CD4-positive, alpha-beta memory T cell (primary cell): ENCODE measurements at regions not wholly inside any gene's neighbourhood (a gene's known extent, or its start where the extent isn't known, plus 50 kb on each side); places are given as distances from the start of the nearest gene placed in this dataset.
"Not testable (repeated sequence)": the region's sequence is repeated elsewhere in the genome, so short reads cannot be mapped to it uniquely, and the experiment has no call there.

Source experiments
- CTCF ChIA-PET: fragments of 350-600 bp; sonication (Branson Sonifier 250); formaldehyde crosslinking; loops from one replicate; lab custom pipeline; 2021; ENCODE audit warnings: inconsistent platforms; ENCODE audit not compliant: partially characterized antibody; lab: Charles Lee
- POLR2A ChIA-PET: fragments of 350-600 bp; sonication (Branson Sonifier 250); formaldehyde crosslinking; loops from one replicate; lab custom pipeline; 2021; ENCODE audit not compliant: partially characterized antibody; lab: Charles Lee
- DNase-seq, 5 donors: peaks; one replicate each; pipeline versions ENCODE4 v3.0.0 to v3.0.0-alpha.2; 2020 to 2022; ENCODE audit warnings: mixed read lengths in 1 of 5
- H3K27ac ChIP-seq: one replicate; pipeline ENCODE4 v1.7.0; 2013; ENCODE audit warnings: low read depth, low read length
- H3K27me3 ChIP-seq: 2 replicates; pipeline ENCODE4 v1.7.0; 2013; ENCODE audit warnings: mild to moderate bottlenecking, low read length, moderate library complexity; ENCODE audit not compliant: insufficient read depth
- H3K36me3 ChIP-seq: 2 replicates; pipeline ENCODE4 v1.7.0; 2013; ENCODE audit warnings: mild to moderate bottlenecking, low read length, moderate library complexity; ENCODE audit not compliant: insufficient read depth
- H3K4me1 ChIP-seq: 2 replicates; pipeline ENCODE4 v1.7.0; 2013; ENCODE audit warnings: mild to moderate bottlenecking, low read length, moderate library complexity; ENCODE audit not compliant: insufficient read depth
- H3K4me3 ChIP-seq, 2 donors: one replicate each; pipeline ENCODE4 v1.7.0; 2013; ENCODE audit warnings: low read length in 2 of 2, mild to moderate bottlenecking in 1 of 2
- H3K9me3 ChIP-seq, 2 donors: one replicate each; pipeline ENCODE4 v1.7.0; 2013; ENCODE audit warnings: low read length in 2 of 2, control low read depth in 1 of 2; ENCODE audit not compliant: control insufficient read depth in 1 of 2
- H3K27ac Mint-ChIP-seq, 7 donors: one replicate each; pipeline ENCODE4 v1.8.0; 2020 to 2021; ENCODE audit warnings: mixed read lengths in 7 of 7, mild to moderate bottlenecking in 6 of 7, inconsistent platforms in 3 of 7, moderate library complexity in 3 of 7
- H3K27me3 Mint-ChIP-seq, 2 donors: one replicate each; pipeline ENCODE4 v1.8.0; 2020 to 2021; ENCODE audit warnings: mixed read lengths in 2 of 2
- H3K36me3 Mint-ChIP-seq, 2 donors: one replicate each; pipeline ENCODE4 v1.8.0; 2020 to 2021; ENCODE audit warnings: mixed read lengths in 2 of 2, inconsistent platforms in 1 of 2, mild to moderate bottlenecking in 1 of 2
- H3K4me1 Mint-ChIP-seq, 4 donors: one replicate each; pipeline ENCODE4 v1.8.0; 2020 to 2021; ENCODE audit warnings: mixed read lengths in 4 of 4, mild to moderate bottlenecking in 1 of 4
- H3K4me3 Mint-ChIP-seq, 8 donors: one replicate each; pipeline ENCODE4 v1.8.0; 2020 to 2021; ENCODE audit warnings: mixed read lengths in 8 of 8, mild to moderate bottlenecking in 7 of 8, moderate library complexity in 6 of 8, inconsistent platforms in 3 of 8
- H3K9me3 Mint-ChIP-seq, 8 donors: one replicate each; pipeline ENCODE4 v1.8.0; 2020 to 2021; ENCODE audit warnings: mixed read lengths in 8 of 8, mild to moderate bottlenecking in 5 of 8, inconsistent platforms in 3 of 8, moderate library complexity in 1 of 8
- intact Hi-C: fragments of 100-400 bp; cut with micrococcal nuclease; formaldehyde crosslinking; loops from one replicate; pipeline ENCODE4 v1.15.1; 2023

- ChIA-PET POLR2A (no interaction called here), CTCF (no interaction called here)
- Histone ChIP-seq H3K36me3 (no peaks in the 10 kb centered on the region), H3K27ac (no peak overlapping the region), H3K4me3 (no peak overlapping the region), H3K27me3 (no peaks in the 10 kb centered on the region), H3K4me1 (no peaks in the 10 kb centered on the region), H3K9me3 (no peaks in the 10 kb centered on the region)
- H3K9me3 Mint-ChIP-seq = peaks cover 0 to 4% (median 0%) of the 10 kb centered on the region in 8 donors
- peaks cover 0 to 2% of the 10 kb centered on the region in 2 donors for H3K27me3 Mint-ChIP-seq
- H3K27ac Mint-ChIP-seq = no peak overlapping the region
- intact Hi-C loops = no loop called here
- DNase-seq = no peak
- H3K4me1 Mint-ChIP-seq = no peaks in the 10 kb centered on the region
- no peak overlapping the region for H3K4me3 Mint-ChIP-seq
- H3K36me3 Mint-ChIP-seq = no peaks in the 10 kb centered on the region
Observed at GRCh38 chr5:53403758-53404157, 76.7 kb upstream of the FST start.

GRCh38 chr5:53405396-53405795 lies 75.0 kb upstream of the FST start:
- H3K4me1 Mint-ChIP-seq = peaks cover 0 to 2% (median 0%) of the 10 kb centered on the region in 4 donors
- Histone ChIP-seq H3K36me3 (no peaks in the 10 kb centered on the region), H3K4me1 (no peaks in the 10 kb centered on the region), H3K9me3 (no peaks in the 10 kb centered on the region), H3K27ac (no peak overlapping the region), H3K4me3 (no peak overlapping the region), H3K27me3 (no peaks in the 10 kb centered on the region)
- H3K36me3 Mint-ChIP-seq = no peaks in the 10 kb centered on the region
- ChIA-PET CTCF (no interaction called here), POLR2A (no interaction called here)
- no peak overlapping the region for H3K4me3 Mint-ChIP-seq
- peaks cover 0 to 4% (median 0%) of the 10 kb centered on the region in 8 donors for H3K9me3 Mint-ChIP-seq
- no peak overlapping the region for H3K27ac Mint-ChIP-seq
- H3K27me3 Mint-ChIP-seq = peaks cover 0 to 2% of the 10 kb centered on the region in 2 donors
- intact Hi-C loops = no loop called here
- no peak for DNase-seq

- no peaks in the 10 kb centered on the region for H3K36me3 Mint-ChIP-seq
- H3K4me1 ChIP-seq = no peaks in the 10 kb centered on the region
- ChIA-PET POLR2A (no interaction called here), CTCF (no interaction called here)
- H3K9me3 Mint-ChIP-seq = peaks cover 0 to 4% (median 0%) of the 10 kb centered on the region in 8 donors
- H3K27ac ChIP-seq = no peak overlapping the region
- H3K4me3 Mint-ChIP-seq = no peak overlapping the region
- peaks cover 0 to 2% of the 10 kb centered on the region in 2 donors for H3K27me3 Mint-ChIP-seq
- H3K27ac Mint-ChIP-seq = no peak overlapping the region
- no peak overlapping the region for H3K4me3 ChIP-seq
- intact Hi-C loops = no loop called here
- H3K4me1 Mint-ChIP-seq = peaks cover 0 to 6% (median 4%) of the 10 kb centered on the region in 4 donors
- H3K27me3 ChIP-seq = no peaks in the 10 kb centered on the region
- no peaks in the 10 kb centered on the region for H3K9me3 ChIP-seq
- no peaks in the 10 kb centered on the region for H3K36me3 ChIP-seq
- no peak for DNase-seq
Observed at GRCh38 chr5:53406630-53407316, 73.7 kb upstream of the FST start.

DNA sequence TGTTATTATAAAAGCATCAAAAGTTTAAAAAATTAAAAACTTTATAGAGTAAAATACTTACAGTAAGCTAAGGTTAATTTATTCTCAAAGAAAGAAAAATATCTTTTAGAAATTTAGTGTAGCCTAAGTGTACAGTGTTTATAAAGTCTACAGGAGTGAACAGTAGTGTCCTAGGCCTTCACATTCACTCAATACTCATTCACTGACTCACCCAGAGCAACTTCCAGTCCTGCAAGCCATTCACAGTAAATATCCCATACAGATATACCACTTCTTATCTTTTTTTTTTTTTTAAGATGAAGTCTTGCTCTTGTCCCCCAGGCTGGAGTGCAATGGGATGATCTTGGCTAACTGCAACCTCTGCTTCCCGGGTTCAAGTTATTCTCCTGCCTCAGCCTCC lies 73.1 kb upstream of the FST start:
- no peak overlapping the region for H3K27ac Mint-ChIP-seq
- H3K27me3 Mint-ChIP-seq = peaks cover 0 to 2% of the 10 kb centered on the region in 2 donors
- Histone ChIP-seq H3K9me3 (no peaks in the 10 kb centered on the region), H3K4me3 (no peak overlapping the region), H3K36me3 (no peaks in the 10 kb centered on the region), H3K27ac (no peak overlapping the region), H3K4me1 (no peaks in the 10 kb centered on the region), H3K27me3 (no peaks in the 10 kb centered on the region)
- H3K9me3 Mint-ChIP-seq = peaks cover 0 to 4% (median 0%) of the 10 kb centered on the region in 8 donors
- no peak overlapping the region for H3K4me3 Mint-ChIP-seq
- peaks cover 0 to 6% (median 5%) of the 10 kb centered on the region in 4 donors for H3K4me1 Mint-ChIP-seq
- no peak for DNase-seq
- intact Hi-C loops = no loop called here
- no peaks in the 10 kb centered on the region for H3K36me3 Mint-ChIP-seq
- POLR2A ChIA-PET = no interaction called here
- CTCF ChIA-PET = no interaction called here

GRCh38 chr5:53411388-53411787 lies 69.0 kb upstream of the FST start:
- Mint-ChIP-seq H3K4me1 (peaks cover 0 to 6% (median 5%) of the 10 kb centered on the region in 4 donors), H3K36me3 (no peaks in the 10 kb centered on the region), H3K27ac (peak overlapping the region in 1 of 7 donors; percentile 26), H3K27me3 (no peaks in the 10 kb centered on the region), H3K9me3 (peaks cover 0 to 2% (median 0%) of the 10 kb centered on the region in 8 donors), H3K4me3 (peak overlapping the region in 3 of 8 donors; percentile 11 to 16 (median 13))
- ChIA-PET POLR2A (no interaction called here), CTCF (no interaction called here)
- Histone ChIP-seq H3K36me3 (no peaks in the 10 kb centered on the region), H3K4me1 (no peaks in the 10 kb centered on the region), H3K9me3 (no peaks in the 10 kb centered on the region), H3K27ac (no peak overlapping the region), H3K27me3 (no peaks in the 10 kb centered on the region), H3K4me3 (no peak overlapping the region)
- DNase-seq = no peak
- intact Hi-C loops = no loop called here

GRCh38 chr5:53412499-53412898 lies 67.9 kb upstream of the FST start:
- CTCF ChIA-PET, H3K4me1 Mint-ChIP-seq, intact Hi-C loops, DNase-seq, H3K4me3 ChIP-seq, H3K27me3 Mint-ChIP-seq, H3K9me3 ChIP-seq, H3K27ac ChIP-seq, H3K27me3 ChIP-seq, H3K36me3 ChIP-seq, POLR2A ChIA-PET, H3K36me3 Mint-ChIP-seq, H3K27ac Mint-ChIP-seq, H3K4me1 ChIP-seq, H3K4me3 Mint-ChIP-seq, H3K9me3 Mint-ChIP-seq: not testable (repeated sequence)

GRCh38 chr5:53416144-53416738 lies 64.2 kb upstream of the FST start:
- Mint-ChIP-seq H3K9me3 (no peaks in the 10 kb centered on the region), H3K27me3 (no peaks in the 10 kb centered on the region), H3K36me3 (no peaks in the 10 kb centered on the region), H3K27ac (no peak overlapping the region), H3K4me1 (peaks cover 0 to 2% (median under 1%) of the 10 kb centered on the region in 4 donors), H3K4me3 (no peak overlapping the region)
- no peaks in the 10 kb centered on the region for H3K27me3 ChIP-seq
- CTCF ChIA-PET = no interaction called here
- H3K9me3 ChIP-seq = no peaks in the 10 kb centered on the region
- no peak for DNase-seq
- H3K4me3 ChIP-seq = no peak overlapping the region
- no peaks in the 10 kb centered on the region for H3K4me1 ChIP-seq
- no peaks in the 10 kb centered on the region for H3K36me3 ChIP-seq
- intact Hi-C loops = no loop called here
- POLR2A ChIA-PET = no interaction called here
- H3K27ac ChIP-seq = no peak overlapping the region
